ENCODE measurements at regions not wholly inside any gene's neighbourhood (a gene's known extent, or its start where the extent isn't known, plus 50 kb on each side); places are given as distances from the start of the nearest gene placed in this dataset.

- no peak overlapping the region for H3K27ac ChIP-seq
- H3K4me3 ChIP-seq, result no peak overlapping the region
- H3K9ac ChIP-seq, result no peak overlapping the region
- no peaks in the 10 kb centered on the region for H4K20me1 ChIP-seq
- peaks cover 8% of the 10 kb centered on the region; the same call in 1 of the 2 replicates for H3K9me3 ChIP-seq
- no peaks in the 10 kb centered on the region for H3K27me3 ChIP-seq
- peaks cover 30% of the 10 kb centered on the region; the same call in 1 of the 2 replicates for H3K4me1 ChIP-seq
- TF ChIP-seq Cebpa-rat (IDR thresholded peaks at IDR 0.05), result no peak
- no peak overlapping the region for H3K4me2 ChIP-seq
- H3K36me3 ChIP-seq, result no peaks in the 10 kb centered on the region
These were observed 1280.9 kb downstream of the AACS start for GRCh38 chr12:126346087-126346486.

DNA sequence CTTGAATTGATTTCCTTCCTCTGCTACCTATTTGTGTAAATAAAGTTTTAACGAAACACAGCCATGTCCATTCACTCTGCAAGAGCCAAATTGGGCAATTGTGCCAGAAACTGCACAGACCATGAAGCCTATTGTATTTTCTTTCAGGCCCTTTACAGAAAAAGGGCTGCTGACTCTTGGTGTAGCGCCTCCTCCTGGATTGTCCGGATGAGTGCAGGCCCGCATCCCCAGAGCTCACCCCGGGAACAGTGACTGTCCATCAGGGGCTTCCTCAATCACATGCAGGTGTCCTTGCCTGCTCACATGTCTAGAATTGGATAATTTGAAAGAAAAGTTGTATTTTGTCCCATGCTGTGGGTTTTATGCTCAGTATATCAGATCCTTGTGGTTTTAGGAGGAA, 1282.2 kb downstream of the AACS start:
- H3K4me2 ChIP-seq, result no peak overlapping the region
- no peak for TF ChIP-seq Cebpa-rat (IDR thresholded peaks at IDR 0.05)
- no peak overlapping the region for H3K4me3 ChIP-seq
- no peak overlapping the region for H3K27ac ChIP-seq
- H3K27me3 ChIP-seq, result no peaks in the 10 kb centered on the region
- H3K4me1 ChIP-seq, result peaks cover 30% of the 10 kb centered on the region; the same call in 1 of the 2 replicates
- peaks cover 2% of the 10 kb centered on the region; the same call in 1 of the 2 replicates for H3K9me3 ChIP-seq
- no peaks in the 10 kb centered on the region for H3K36me3 ChIP-seq
- H3K9ac ChIP-seq, result no peak overlapping the region
- H4K20me1 ChIP-seq, result no peaks in the 10 kb centered on the region

DNA sequence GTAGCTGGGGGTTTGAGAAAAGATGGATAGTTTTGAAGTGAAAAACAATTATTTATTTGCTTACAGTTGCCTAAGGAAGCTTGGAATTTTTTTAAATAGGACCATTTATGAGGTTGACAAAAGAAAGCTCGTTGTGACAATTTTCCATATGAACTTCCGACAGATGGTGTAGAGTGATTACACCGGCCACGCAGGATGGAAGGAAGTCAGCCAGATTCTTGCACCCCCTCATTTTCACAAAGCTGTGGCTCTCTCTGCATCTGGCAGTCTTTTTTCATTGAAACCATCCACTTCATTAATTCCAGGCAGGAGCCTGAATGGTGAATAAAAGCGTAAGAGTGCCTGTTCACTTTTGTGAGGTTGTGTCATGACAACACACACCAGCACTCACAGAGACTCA, 1284.1 kb downstream of the AACS start:
- no peaks in the 10 kb centered on the region for H4K20me1 ChIP-seq
- no peak for TF ChIP-seq Cebpa-rat (IDR thresholded peaks at IDR 0.05)
- peak overlapping the region; percentile 36; the same call in 1 of the 2 replicates for H3K4me2 ChIP-seq
- no peaks in the 10 kb centered on the region for H3K27me3 ChIP-seq
- H3K9me3 ChIP-seq, result peaks cover 18% of the 10 kb centered on the region
- no peak overlapping the region for H3K9ac ChIP-seq
- H3K36me3 ChIP-seq, result no peaks in the 10 kb centered on the region
- H3K27ac ChIP-seq, result no peak overlapping the region
- peaks cover 39% of the 10 kb centered on the region; the same call in 1 of the 2 replicates for H3K4me1 ChIP-seq
- no peak overlapping the region for H3K4me3 ChIP-seq

DNA sequence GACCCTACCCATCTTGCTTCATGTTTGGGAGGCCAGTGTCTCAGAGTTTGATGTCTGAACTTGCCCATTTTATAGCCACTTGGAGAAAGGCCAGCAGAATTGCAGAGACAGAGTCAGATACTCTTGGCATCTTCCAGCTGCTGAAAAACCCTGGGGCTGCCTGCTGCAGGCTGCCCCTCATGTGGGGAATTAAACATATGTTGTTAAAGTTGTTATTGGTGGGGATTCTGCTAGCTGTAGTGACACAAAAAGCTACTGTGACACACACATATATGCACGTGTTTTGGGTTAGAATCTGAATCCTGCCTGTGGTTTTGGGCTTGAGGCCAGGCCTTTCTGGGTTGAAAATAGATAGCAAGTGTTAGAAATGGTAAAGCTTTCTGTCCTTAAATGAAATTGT, 1288.4 kb downstream of the AACS start:
- H3K9me3 ChIP-seq, result peaks cover 37% of the 10 kb centered on the region
- H3K27ac ChIP-seq, result no peak overlapping the region
- H4K20me1 ChIP-seq, result no peaks in the 10 kb centered on the region
- H3K9ac ChIP-seq, result no peak overlapping the region
- H3K4me2 ChIP-seq, result peak overlapping the region; percentile 29; the same call in 1 of the 2 replicates
- no peaks in the 10 kb centered on the region for H3K27me3 ChIP-seq
- H3K4me3 ChIP-seq, result no peak overlapping the region
- H3K4me1 ChIP-seq, result peaks cover 36% of the 10 kb centered on the region; the same call in 1 of the 2 replicates
- no peak for TF ChIP-seq Cebpa-rat (IDR thresholded peaks at IDR 0.05)
- no peaks in the 10 kb centered on the region for H3K36me3 ChIP-seq

DNA sequence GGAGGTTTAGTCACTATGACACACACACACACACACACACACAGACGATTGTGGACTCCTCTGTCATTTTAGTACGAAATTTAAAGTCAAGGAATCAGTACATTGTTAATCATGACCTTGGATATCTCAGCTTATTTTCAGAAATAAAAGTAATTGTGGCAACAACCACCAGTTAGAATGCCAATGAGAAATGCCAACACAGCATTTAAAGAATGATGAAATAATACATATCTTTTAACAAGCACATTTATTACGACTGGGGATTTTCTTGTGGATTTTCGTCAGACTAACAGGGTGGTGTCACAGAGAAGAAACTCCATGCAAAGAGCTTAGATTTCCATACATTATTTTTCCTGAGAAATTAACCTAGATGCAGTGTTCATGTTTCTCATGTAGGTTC, 1289.4 kb downstream of the AACS start:
- H3K36me3 ChIP-seq, result no peaks in the 10 kb centered on the region
- H3K4me1 ChIP-seq, result peaks cover 26% of the 10 kb centered on the region; the same call in 1 of the 2 replicates
- no peak overlapping the region for H3K4me3 ChIP-seq
- peaks cover 37% of the 10 kb centered on the region for H3K9me3 ChIP-seq
- H3K4me2 ChIP-seq, result no peak overlapping the region
- H3K27ac ChIP-seq, result no peak overlapping the region
- no peak for TF ChIP-seq Cebpa-rat (IDR thresholded peaks at IDR 0.05)
- H4K20me1 ChIP-seq, result no peaks in the 10 kb centered on the region
- no peak overlapping the region for H3K9ac ChIP-seq
- no peaks in the 10 kb centered on the region for H3K27me3 ChIP-seq

- Histone ChIP-seq H3K27ac (no peak overlapping the region), H3K4me2 (no peak overlapping the region), H3K9ac (no peak overlapping the region), H3K9me3 (peaks cover 37% of the 10 kb centered on the region), H3K27me3 (no peaks in the 10 kb centered on the region), H4K20me1 (no peaks in the 10 kb centered on the region), H3K4me3 (no peak overlapping the region), H3K4me1 (peaks cover 25% of the 10 kb centered on the region; the same call in 1 of the 2 replicates), H3K36me3 (no peaks in the 10 kb centered on the region)
- TF ChIP-seq Cebpa-rat (IDR thresholded peaks at IDR 0.05), result no peak
These were observed 1290.1 kb downstream of the AACS start for GRCh38 chr12:126355346-126355745.

- no peak overlapping the region for H3K9ac ChIP-seq
- peaks cover 18% of the 10 kb centered on the region; the same call in 1 of the 2 replicates for H3K4me1 ChIP-seq
- H3K4me3 ChIP-seq, result no peak overlapping the region
- no peak for TF ChIP-seq Cebpa-rat (IDR thresholded peaks at IDR 0.05)
- H3K36me3 ChIP-seq, result no peaks in the 10 kb centered on the region
- peaks cover 24% of the 10 kb centered on the region for H3K9me3 ChIP-seq
- no peaks in the 10 kb centered on the region for H3K27me3 ChIP-seq
- H4K20me1 ChIP-seq, result no peaks in the 10 kb centered on the region
- no peak overlapping the region for H3K27ac ChIP-seq
- H3K4me2 ChIP-seq, result no peak overlapping the region
These were observed 1293.6 kb downstream of the AACS start for GRCh38 chr12:126358806-126359205.

DNA sequence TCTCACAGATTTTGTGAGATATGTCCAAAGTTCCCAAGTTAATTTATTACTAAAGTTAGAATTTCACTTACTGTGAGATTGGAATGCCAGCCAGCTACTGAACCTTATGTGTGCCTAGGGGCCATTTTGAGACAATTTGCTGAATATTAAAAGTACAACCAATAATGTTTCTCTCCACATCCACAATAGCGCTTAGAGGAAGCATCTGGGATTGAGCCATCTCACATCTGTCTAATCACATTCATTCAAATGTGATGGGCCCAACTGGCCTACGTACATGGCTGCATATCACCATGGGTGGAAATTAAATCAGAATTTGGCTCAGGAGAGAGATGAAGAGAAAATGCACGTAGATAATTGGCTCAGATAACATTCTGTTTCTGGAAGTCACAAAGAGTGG, 1294.0 kb downstream of the AACS start:
- H3K36me3 ChIP-seq, result no peaks in the 10 kb centered on the region
- no peak overlapping the region for H3K4me3 ChIP-seq
- no peaks in the 10 kb centered on the region for H3K27me3 ChIP-seq
- H3K27ac ChIP-seq, result no peak overlapping the region
- peaks cover 20% of the 10 kb centered on the region for H3K9me3 ChIP-seq
- TF ChIP-seq Cebpa-rat (IDR thresholded peaks at IDR 0.05), result no peak
- H4K20me1 ChIP-seq, result no peaks in the 10 kb centered on the region
- H3K4me2 ChIP-seq, result no peak overlapping the region
- no peak overlapping the region for H3K9ac ChIP-seq
- H3K4me1 ChIP-seq, result peaks cover 14% of the 10 kb centered on the region; the same call in 1 of the 2 replicates

- Histone ChIP-seq H3K4me1 (no peaks in the 10 kb centered on the region), H3K27ac (no peak overlapping the region), H3K4me3 (no peak overlapping the region), H4K20me1 (no peaks in the 10 kb centered on the region), H3K9ac (no peak overlapping the region), H3K36me3 (no peaks in the 10 kb centered on the region), H3K27me3 (no peaks in the 10 kb centered on the region), H3K4me2 (no peak overlapping the region), H3K9me3 (peaks cover 3% of the 10 kb centered on the region; the same call in 1 of the 2 replicates)
- no peak for TF ChIP-seq Cebpa-rat (IDR thresholded peaks at IDR 0.05)
These were observed 1296.6 kb downstream of the AACS start for GRCh38 chr12:126361804-126362203.

- Histone ChIP-seq H3K9me3 (no peaks in the 10 kb centered on the region), H3K4me1 (no peaks in the 10 kb centered on the region), H3K4me2 (no peak overlapping the region)
These were observed 1297.3 kb downstream of the AACS start for GRCh38 chr12:126362493-126362892.

DNA sequence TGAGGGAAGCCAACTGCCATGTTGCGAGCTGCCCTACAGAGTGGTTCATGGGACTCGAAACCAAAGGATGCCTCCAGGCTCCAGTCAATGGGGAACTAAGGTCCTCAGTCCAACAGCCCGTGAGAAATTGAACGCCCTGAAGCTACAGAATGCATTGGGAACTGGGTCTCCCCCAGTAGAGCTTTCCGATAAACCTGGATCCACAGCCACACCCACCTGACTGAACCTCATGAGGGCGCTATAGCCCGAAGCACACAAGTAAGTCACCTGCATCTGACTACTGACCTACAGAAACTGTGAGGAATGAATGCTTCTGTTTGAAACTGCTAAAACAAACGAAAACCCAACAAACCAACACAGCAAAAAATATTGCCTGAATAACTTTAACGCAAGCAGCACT, 1297.7 kb downstream of the AACS start:
- Histone ChIP-seq H3K4me2 (no peak overlapping the region), H3K27me3 (no peaks in the 10 kb centered on the region), H3K27ac (no peak overlapping the region), H3K36me3 (no peaks in the 10 kb centered on the region), H3K9ac (no peak overlapping the region), H3K4me1 (no peaks in the 10 kb centered on the region), H3K9me3 (no peaks in the 10 kb centered on the region), H3K4me3 (no peak overlapping the region), H4K20me1 (no peaks in the 10 kb centered on the region)
- TF ChIP-seq Cebpa-rat (IDR thresholded peaks at IDR 0.05), result no peak

More at GRCh38 chr12:126362493-126362892, 1297.3 kb downstream of the AACS start:
- no peak overlapping the region for H3K27ac ChIP-seq
- no peaks in the 10 kb centered on the region for H3K27me3 ChIP-seq
- TF ChIP-seq Cebpa-rat (IDR thresholded peaks at IDR 0.05), result no peak
- H3K36me3 ChIP-seq, result no peaks in the 10 kb centered on the region
- no peak overlapping the region for H3K4me3 ChIP-seq
- H4K20me1 ChIP-seq, result no peaks in the 10 kb centered on the region
- no peak overlapping the region for H3K9ac ChIP-seq
